Loucy (cell line): ENCODE measurements at regions not wholly inside any gene's neighbourhood (a gene's known extent, or its start where the extent isn't known, plus 50 kb on each side); places are given as distances from the start of the nearest gene placed in this dataset.

Experiments used
- CTCF ChIP-seq: fragments of 200-600 bp; sonication (generic); conservative IDR thresholded peaks from 2 replicates; pipeline ENCODE4 v1.5.1; 2014; ENCODE audit warnings: mild to moderate bottlenecking, antibody characterized with exemption, low read length
- EZH2phosphoT487 ChIP-seq: fragments of 200-600 bp; IDR thresholded peaks from 2 replicates; pipeline ENCODE4 v1.6.1; 2018; ENCODE audit warnings: antibody characterized with exemption, mild to moderate bottlenecking, moderate library complexity, borderline replicate concordance

GRCh38 chr1:147444381-147444780 is 96.9 kb upstream of the BCL9 start:
- TF ChIP-seq CTCF (no peak), EZH2phosphoT487 (no peak)
